HG02885 (cell line): ENCODE measurements at regions not wholly inside any gene's neighbourhood (a gene's known extent, or its start where the extent isn't known, plus 50 kb on each side); places are given as distances from the start of the nearest gene placed in this dataset.

Experiments used
- ATAC-seq: cut with Tn5 transposase; IDR thresholded peaks from one replicate; pipeline ENCODE4 v1.9.1; 2021; ENCODE audit warnings: mild to moderate bottlenecking; ENCODE audit not compliant: unreplicated experiment, poor library complexity

- ATAC-seq, result peak; percentile 88
These were observed 66.7 kb upstream of the PITRM1 start for GRCh38 chr10:3239066-3239919.

- no peak for ATAC-seq
These were observed 65.7 kb upstream of the PITRM1 start for GRCh38 chr10:3238115-3238871.

- ATAC-seq, result no peak
These were observed 64.9 kb upstream of the PITRM1 start for GRCh38 chr10:3237530-3237929.

GRCh38 chr10:3236644-3237404 lies 64.2 kb upstream of the PITRM1 start:
- no peak for ATAC-seq

GRCh38 chr10:3235996-3236510 lies 63.5 kb upstream of the PITRM1 start:
- ATAC-seq, result no peak

GRCh38 chr10:3235395-3235794 lies 62.8 kb upstream of the PITRM1 start:
- ATAC-seq, result no peak

- no peak for ATAC-seq
These were observed 61.0 kb upstream of the PITRM1 start for GRCh38 chr10:3233486-3233990.

- ATAC-seq, result no peak
These were observed 59.6 kb upstream of the PITRM1 start for GRCh38 chr10:3231951-3232730.

GRCh38 chr10:3229815-3230214 lies 57.2 kb upstream of the PITRM1 start:
- no peak for ATAC-seq

- ATAC-seq, result no peak
These were observed 56.0 kb upstream of the PITRM1 start for GRCh38 chr10:3228629-3228945.

- ATAC-seq, result no peak
These were observed 54.6 kb upstream of the PITRM1 start for GRCh38 chr10:3226960-3227744.

- no peak for ATAC-seq
These were observed 53.0 kb upstream of the PITRM1 start for GRCh38 chr10:3225561-3225960.

- no peak for ATAC-seq
These were observed 51.7 kb upstream of the PITRM1 start for GRCh38 chr10:3224241-3224640.

GRCh38 chr10:3222626-3223025 lies 50.0 kb upstream of the PITRM1 start:
- no peak for ATAC-seq
